ENCODE measurements at regions not wholly inside any gene's neighbourhood (a gene's known extent, or its start where the extent isn't known, plus 50 kb on each side); places are given as distances from the start of the nearest gene placed in this dataset.

DNA sequence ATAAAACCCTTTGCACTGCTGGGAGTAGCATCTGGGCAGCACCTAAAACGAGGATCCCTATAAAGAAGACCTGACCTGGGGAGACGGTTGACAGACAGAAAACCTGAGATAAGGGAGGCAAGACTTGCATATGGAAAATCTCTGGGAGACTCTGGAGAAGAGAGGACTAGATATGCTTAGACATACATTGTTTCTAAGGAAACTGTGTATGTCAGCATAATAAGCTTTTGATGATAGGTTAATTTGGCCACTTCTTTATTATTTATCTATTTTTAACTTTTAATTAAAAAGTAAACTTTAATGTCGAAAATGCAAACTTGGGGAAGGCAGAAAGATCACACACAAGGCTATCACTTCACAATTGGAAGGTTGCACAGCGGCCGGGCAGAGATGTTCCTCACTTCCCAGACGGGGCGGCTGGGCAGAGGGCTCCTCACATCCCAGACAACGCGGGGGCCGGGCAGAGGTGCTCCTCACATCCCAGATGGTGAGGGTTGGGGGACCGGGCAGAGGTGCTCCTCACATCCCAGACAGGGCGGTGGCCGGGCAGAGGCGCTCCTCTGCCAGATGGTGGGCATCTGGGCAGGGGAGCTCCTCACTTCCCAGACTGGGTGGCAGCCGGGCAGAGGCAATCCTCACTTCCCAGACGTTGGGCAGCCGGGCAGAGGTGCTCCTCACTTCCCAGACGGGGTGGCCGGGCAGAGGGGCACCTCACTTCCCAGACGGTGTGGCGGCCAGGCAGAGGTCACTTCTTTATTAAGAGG is 64.3 kb upstream of the HS3ST3A1 start:
- TF ChIP-seq, protein P1, sequence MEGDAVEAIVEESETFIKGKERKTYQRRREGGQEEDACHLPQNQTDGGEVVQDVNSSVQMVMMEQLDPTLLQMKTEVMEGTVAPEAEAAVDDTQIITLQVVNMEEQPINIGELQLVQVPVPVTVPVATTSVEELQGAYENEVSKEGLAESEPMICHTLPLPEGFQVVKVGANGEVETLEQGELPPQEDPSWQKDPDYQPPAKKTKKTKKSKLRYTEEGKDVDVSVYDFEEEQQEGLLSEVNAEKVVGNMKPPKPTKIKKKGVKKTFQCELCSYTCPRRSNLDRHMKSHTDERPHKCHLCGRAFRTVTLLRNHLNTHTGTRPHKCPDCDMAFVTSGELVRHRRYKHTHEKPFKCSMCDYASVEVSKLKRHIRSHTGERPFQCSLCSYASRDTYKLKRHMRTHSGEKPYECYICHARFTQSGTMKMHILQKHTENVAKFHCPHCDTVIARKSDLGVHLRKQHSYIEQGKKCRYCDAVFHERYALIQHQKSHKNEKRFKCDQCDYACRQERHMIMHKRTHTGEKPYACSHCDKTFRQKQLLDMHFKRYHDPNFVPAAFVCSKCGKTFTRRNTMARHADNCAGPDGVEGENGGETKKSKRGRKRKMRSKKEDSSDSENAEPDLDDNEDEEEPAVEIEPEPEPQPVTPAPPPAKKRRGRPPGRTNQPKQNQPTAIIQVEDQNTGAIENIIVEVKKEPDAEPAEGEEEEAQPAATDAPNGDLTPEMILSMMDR (conservative IDR thresholded peaks at IDR 0.05; ENCODE audit: low read depth, low read length): no peak
- TF ChIP-seq EZH2 (IDR thresholded peaks at IDR 0.05; ENCODE audit: borderline replicate concordance, low read depth, low read length, poor library complexity, severe bottlenecking): no peak

All from A673 (cell line).